Ascending aorta (tissue), 2 donors: ENCODE measurements at regions not wholly inside any gene's neighbourhood (a gene's known extent, or its start where the extent isn't known, plus 50 kb on each side); places are given as distances from the start of the nearest gene placed in this dataset.

Experiments
- DNase-seq, 2 donors: peaks; one replicate each; pipeline ENCODE4 v3.0.0-alpha.2; 2019; ENCODE audit warnings: low spot score in 2 of 2
- H3K27ac ChIP-seq, 2 donors: fragments of 200-600 bp; sonication (generic); one replicate each; pipeline ENCODE4 v1.5.1; 2016 to 2017; ENCODE audit warnings: mild to moderate bottlenecking in 1 of 2
- H3K27me3 ChIP-seq: fragments of 200-600 bp; sonication (generic); one replicate; pipeline ENCODE4 v1.5.1; 2017
- H3K36me3 ChIP-seq, 2 donors: fragments of 200-600 bp; sonication (generic); one replicate each; pipeline ENCODE4 v1.5.1; 2016
- H3K4me1 ChIP-seq, 2 donors: fragments of 200-600 bp; sonication (generic); one replicate each; pipeline ENCODE4 v1.5.1; 2016 to 2017; ENCODE audit warnings: mild to moderate bottlenecking in 1 of 2
- H3K4me3 ChIP-seq, 2 donors: fragments of 200-600 bp; sonication (generic); one replicate each; pipeline ENCODE4 v1.5.1; 2016 to 2017; ENCODE audit warnings: mild to moderate bottlenecking in 1 of 2
- H3K9me3 ChIP-seq, 2 donors: fragments of 200-600 bp; sonication (generic); one replicate each; pipeline ENCODE4 v1.5.1; 2016
- intact Hi-C: fragments of 100-400 bp; cut with DNase I; formaldehyde crosslinking; loops from one replicate; pipeline ENCODE4 v1.15.1; 2023
- TF ChIP-seq, protein P1 (sequence below), 3 experiments: fragments of 200-600 bp in 2 of 3; fragments of 450-650 bp in 1 of 3; sonication (generic) in 2 of 3; IDR thresholded peaks; one replicate each; pipeline ENCODE4 v1.5.1; 2016 to 2019; ENCODE audit warnings: antibody characterized with exemption in 3 of 3, mild to moderate bottlenecking in 1 of 3, moderate library complexity in 1 of 3

- no peak overlapping the region for H3K4me3 ChIP-seq
- TF ChIP-seq, protein P1, sequence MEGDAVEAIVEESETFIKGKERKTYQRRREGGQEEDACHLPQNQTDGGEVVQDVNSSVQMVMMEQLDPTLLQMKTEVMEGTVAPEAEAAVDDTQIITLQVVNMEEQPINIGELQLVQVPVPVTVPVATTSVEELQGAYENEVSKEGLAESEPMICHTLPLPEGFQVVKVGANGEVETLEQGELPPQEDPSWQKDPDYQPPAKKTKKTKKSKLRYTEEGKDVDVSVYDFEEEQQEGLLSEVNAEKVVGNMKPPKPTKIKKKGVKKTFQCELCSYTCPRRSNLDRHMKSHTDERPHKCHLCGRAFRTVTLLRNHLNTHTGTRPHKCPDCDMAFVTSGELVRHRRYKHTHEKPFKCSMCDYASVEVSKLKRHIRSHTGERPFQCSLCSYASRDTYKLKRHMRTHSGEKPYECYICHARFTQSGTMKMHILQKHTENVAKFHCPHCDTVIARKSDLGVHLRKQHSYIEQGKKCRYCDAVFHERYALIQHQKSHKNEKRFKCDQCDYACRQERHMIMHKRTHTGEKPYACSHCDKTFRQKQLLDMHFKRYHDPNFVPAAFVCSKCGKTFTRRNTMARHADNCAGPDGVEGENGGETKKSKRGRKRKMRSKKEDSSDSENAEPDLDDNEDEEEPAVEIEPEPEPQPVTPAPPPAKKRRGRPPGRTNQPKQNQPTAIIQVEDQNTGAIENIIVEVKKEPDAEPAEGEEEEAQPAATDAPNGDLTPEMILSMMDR (IDR thresholded peaks at IDR 0.05), result no peak
Observed at GRCh38 chr4:120348948-120349347, 282.3 kb upstream of the MAD2L1 start.

DNA sequence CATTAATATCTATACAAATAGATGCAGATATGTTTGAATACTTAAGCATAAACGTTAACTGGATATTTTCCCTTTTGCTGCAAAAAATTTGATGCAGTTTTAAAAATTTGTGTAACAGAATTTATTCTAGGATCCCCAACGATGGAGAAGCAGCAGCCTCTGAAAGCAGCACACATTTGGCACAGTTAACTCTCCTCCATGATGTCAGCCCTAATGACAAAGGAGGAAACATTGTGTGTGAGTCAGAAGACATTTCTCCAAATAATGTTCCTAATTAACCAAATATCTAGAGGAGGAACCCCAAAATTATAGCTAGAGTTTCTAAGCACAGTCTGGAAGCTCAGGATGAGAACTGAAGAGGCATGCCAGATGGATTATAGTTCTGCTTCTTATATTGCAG is 281.9 kb upstream of the MAD2L1 start:
- intact Hi-C loops, result no loop called here
- no peaks in the 10 kb centered on the region for H3K9me3 ChIP-seq

More at GRCh38 chr4:120348948-120349347, 282.3 kb upstream of the MAD2L1 start:
- Histone ChIP-seq H3K27me3 (no peaks in the 10 kb centered on the region), H3K36me3 (no peaks in the 10 kb centered on the region), H3K27ac (no peak overlapping the region), H3K9me3 (no peaks in the 10 kb centered on the region), H3K4me1 (no peaks in the 10 kb centered on the region)
- DNase-seq, result no peak
- intact Hi-C loops, result no loop called here

GRCh38 chr4:120331486-120332370 is 265.1 kb upstream of the MAD2L1 start:
- TF ChIP-seq, protein P1 (IDR thresholded peaks at IDR 0.05), result no peak
- Histone ChIP-seq H3K4me3 (no peak overlapping the region), H3K4me1 (no peaks in the 10 kb centered on the region), H3K9me3 (no peaks in the 10 kb centered on the region), H3K27ac (no peak overlapping the region), H3K27me3 (no peaks in the 10 kb centered on the region), H3K36me3 (no peaks in the 10 kb centered on the region)
- DNase-seq, result no peak
- intact Hi-C loops, result no loop called here

More for the DNA sequence above, 281.9 kb upstream of the MAD2L1 start:
- no peak for DNase-seq
- Histone ChIP-seq H3K27ac (no peak overlapping the region), H3K36me3 (no peaks in the 10 kb centered on the region), H3K4me1 (no peaks in the 10 kb centered on the region), H3K4me3 (no peak overlapping the region), H3K27me3 (no peaks in the 10 kb centered on the region)
- TF ChIP-seq, protein P1 (IDR thresholded peaks at IDR 0.05), result no peak

DNA sequence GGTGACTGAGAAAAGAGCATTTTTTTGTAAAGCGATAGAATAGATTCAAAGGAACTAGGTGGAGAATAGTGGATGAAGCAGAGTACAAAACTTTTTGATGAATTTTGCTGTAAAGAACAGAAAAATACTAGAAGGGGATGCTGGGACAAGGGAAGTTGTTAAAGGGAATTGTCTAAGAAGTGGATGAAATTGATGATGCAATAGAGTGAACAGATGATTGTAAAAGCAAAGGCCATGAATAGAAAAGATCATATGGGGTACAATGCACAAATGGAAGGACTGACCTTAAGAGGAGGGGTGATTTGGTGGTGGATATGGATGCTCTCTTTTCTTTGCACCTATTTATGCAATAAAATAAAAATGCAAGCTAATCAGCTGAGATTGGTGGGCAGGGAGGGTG is 262.7 kb upstream of the MAD2L1 start:
- Histone ChIP-seq H3K4me3 (no peak overlapping the region), H3K36me3 (no peaks in the 10 kb centered on the region), H3K9me3 (no peaks in the 10 kb centered on the region), H3K4me1 (no peaks in the 10 kb centered on the region), H3K27ac (no peak overlapping the region), H3K27me3 (no peaks in the 10 kb centered on the region)
- intact Hi-C loops, result no loop called here
- DNase-seq, result no peak
- TF ChIP-seq, protein P1 (IDR thresholded peaks at IDR 0.05), result no peak

DNA sequence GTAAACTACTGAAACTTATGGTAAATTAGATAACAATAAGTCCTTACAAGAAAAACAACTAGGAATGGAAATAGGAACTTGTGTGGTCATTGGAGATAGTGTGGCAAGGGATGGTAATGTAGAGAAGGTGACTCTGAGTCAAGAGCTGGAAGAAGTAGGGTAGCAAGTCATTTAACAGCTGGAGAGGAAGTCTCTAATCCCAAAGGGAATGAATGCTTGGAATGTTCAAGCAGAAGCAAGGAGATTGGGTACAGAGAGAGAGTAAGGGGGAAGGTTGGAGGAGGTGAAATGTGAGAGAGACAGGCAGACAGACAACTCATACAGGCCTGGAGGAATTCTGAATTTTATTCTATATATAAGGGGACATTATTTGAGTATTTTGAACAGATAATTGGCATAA is 260.6 kb upstream of the MAD2L1 start:
- Histone ChIP-seq H3K27me3 (no peaks in the 10 kb centered on the region), H3K36me3 (no peaks in the 10 kb centered on the region), H3K9me3 (no peaks in the 10 kb centered on the region), H3K4me3 (no peak overlapping the region), H3K4me1 (no peaks in the 10 kb centered on the region), H3K27ac (no peak overlapping the region)
- intact Hi-C loops, result no loop called here
- TF ChIP-seq, protein P1 (IDR thresholded peaks at IDR 0.05), result no peak
- DNase-seq, result no peak
